Kidney tubule cell (primary cell): ENCODE measurements at regions not wholly inside any gene's neighbourhood (a gene's known extent, or its start where the extent isn't known, plus 50 kb on each side); places are given as distances from the start of the nearest gene placed in this dataset.
"Not testable (repeated sequence)": the region's sequence is repeated elsewhere in the genome, so short reads cannot be mapped to it uniquely, and the experiment has no call there.

Experiments used
- DNase-seq: peaks from one replicate; pipeline ENCODE4 v3.0.0-alpha.2; 2018; ENCODE audit warnings: low spot score

- no peak for DNase-seq
Observed at GRCh38 chrX:37904833-37905232, 57.5 kb upstream of the DYNLT3 start.

- DNase-seq = peak; percentile 11
Observed at GRCh38 chrX:37905436-37906147, 58.2 kb upstream of the DYNLT3 start.

- DNase-seq = no peak
Observed at GRCh38 chrX:37906357-37906756, 59.0 kb upstream of the DYNLT3 start.

GRCh38 chrX:37910186-37910585, 62.8 kb upstream of the DYNLT3 start:
- DNase-seq = no peak

GRCh38 chrX:37912304-37912703, 64.9 kb upstream of the DYNLT3 start:
- DNase-seq = peak; percentile 42

GRCh38 chrX:37912777-37913176, 65.4 kb upstream of the DYNLT3 start:
- no peak for DNase-seq

- no peak for DNase-seq
Observed at GRCh38 chrX:37918168-37918567, 70.8 kb upstream of the DYNLT3 start.

- DNase-seq = no peak
Observed at GRCh38 chrX:37918703-37919102, 71.3 kb upstream of the DYNLT3 start.

- DNase-seq = peak; percentile 31
Observed at GRCh38 chrX:37921758-37922157, 74.4 kb upstream of the DYNLT3 start.

- no peak for DNase-seq
Observed at GRCh38 chrX:37922928-37923327, 75.6 kb upstream of the DYNLT3 start.

- DNase-seq = not testable (repeated sequence)
Observed at GRCh38 chrX:37925761-37926160, 78.4 kb upstream of the DYNLT3 start.

- peak; percentile 50 for DNase-seq
Observed at GRCh38 chrX:37926700-37927099, 79.3 kb upstream of the DYNLT3 start.

- no peak for DNase-seq
Observed at GRCh38 chrX:37942170-37942569, 64.2 kb upstream of the SYTL5 start.

- DNase-seq = no peak
Observed at GRCh38 chrX:37943554-37944344, 62.6 kb upstream of the SYTL5 start.

- DNase-seq = no peak
Observed at GRCh38 chrX:37946197-37946596, 60.2 kb upstream of the SYTL5 start.

GRCh38 chrX:37955273-37955672, 51.1 kb upstream of the SYTL5 start:
- no peak for DNase-seq

- no peak for DNase-seq
Observed at GRCh38 chrX:37956223-37956622, 50.1 kb upstream of the SYTL5 start.
